H9 (cell line): ENCODE measurements at regions not wholly inside any gene's neighbourhood (a gene's known extent, or its start where the extent isn't known, plus 50 kb on each side); places are given as distances from the start of the nearest gene placed in this dataset.

Experiments
- DNase-seq: peaks from one replicate; pipeline ENCODE4 v3.0.0-alpha.2; 2017
- H2AFZ ChIP-seq: one replicate; pipeline ENCODE4 v1.6.1; 2013; ENCODE audit warnings: mild to moderate bottlenecking, low read length, control low read depth, moderate library complexity
- H2AK5ac ChIP-seq: 2 replicates; pipeline ENCODE4 v1.6.1; 2013; ENCODE audit warnings: low read length, control low read depth, mixed read lengths; ENCODE audit not compliant: insufficient read length
- H2BK120ac ChIP-seq: one replicate; pipeline ENCODE4 v1.6.1; 2013; ENCODE audit warnings: low read depth, mild to moderate bottlenecking, low read length, control low read depth, inconsistent platforms; ENCODE audit not compliant: poor library complexity, severe bottlenecking
- H2BK12ac ChIP-seq: 2 replicates; pipeline ENCODE4 v1.6.1; 2013; ENCODE audit warnings: low read length, control low read depth, mixed read lengths, low read depth; ENCODE audit not compliant: insufficient read length
- H2BK15ac ChIP-seq: 2 replicates; pipeline ENCODE4 v1.6.1; 2013; ENCODE audit warnings: low read depth, low read length, control low read depth
- H2BK20ac ChIP-seq: one replicate; pipeline ENCODE4 v1.6.1; 2013; ENCODE audit warnings: low read depth, mild to moderate bottlenecking, low read length, control low read depth, inconsistent platforms; ENCODE audit not compliant: poor library complexity, severe bottlenecking
- H2BK5ac ChIP-seq: 2 replicates; pipeline ENCODE4 v1.6.1; 2013; ENCODE audit warnings: low read length, control low read depth, mixed read lengths; ENCODE audit not compliant: insufficient read length
- H3K14ac ChIP-seq: 2 replicates; pipeline ENCODE4 v1.6.1; 2013; ENCODE audit warnings: low read length, control low read depth; ENCODE audit not compliant: insufficient read depth
- H3K18ac ChIP-seq: 2 replicates; pipeline ENCODE4 v1.6.1; 2013; ENCODE audit warnings: low read depth, mild to moderate bottlenecking, mixed read lengths, low read length, control low read depth; ENCODE audit not compliant: insufficient read length
- H3K23ac ChIP-seq: 2 replicates; pipeline ENCODE4 v1.6.1; 2013; ENCODE audit warnings: low read length, control low read depth, mixed read lengths, low read depth; ENCODE audit not compliant: insufficient read length
- H3K23me2 ChIP-seq: 2 replicates; pipeline ENCODE4 v1.6.1; 2013; ENCODE audit warnings: low read depth, mild to moderate bottlenecking, mixed read lengths, low read length, control low read depth; ENCODE audit not compliant: insufficient read length, poor library complexity, severe bottlenecking
- H3K27ac ChIP-seq: 2 replicates; pipeline ENCODE4 v1.5.1; 2013; ENCODE audit warnings: low read length, control low read depth, mixed read lengths, low read depth; ENCODE audit not compliant: insufficient read length
- H3K27me3 ChIP-seq: 2 replicates; pipeline ENCODE4 v1.6.1; 2013; ENCODE audit warnings: low read length, control low read depth, inconsistent platforms; ENCODE audit not compliant: insufficient read depth
- H3K4ac ChIP-seq: 2 replicates; pipeline ENCODE4 v1.6.1; 2013; ENCODE audit warnings: low read depth, mild to moderate bottlenecking, control low read depth, inconsistent platforms, low read length, moderate library complexity
- H3K4me1 ChIP-seq: 2 replicates; pipeline ENCODE4 v1.6.1; 2013; ENCODE audit warnings: low read length, control low read depth, inconsistent platforms; ENCODE audit not compliant: insufficient read depth
- H3K4me2 ChIP-seq: 2 replicates; pipeline ENCODE4 v1.6.1; 2013; ENCODE audit warnings: low read length, control low read depth, mixed read lengths; ENCODE audit not compliant: insufficient read length, insufficient read depth
- H3K56ac ChIP-seq: 2 replicates; pipeline ENCODE4 v1.6.1; 2013; ENCODE audit warnings: low read depth, mild to moderate bottlenecking, mixed read lengths, low read length, control low read depth; ENCODE audit not compliant: insufficient read length
- H3K79me1 ChIP-seq: 2 replicates; pipeline ENCODE4 v1.6.1; 2013; ENCODE audit warnings: low read depth, mild to moderate bottlenecking, moderate library complexity, low read length, control low read depth, inconsistent platforms; ENCODE audit not compliant: insufficient read depth, poor library complexity, severe bottlenecking
- H3K79me2 ChIP-seq: 2 replicates; pipeline ENCODE4 v1.6.1; 2013; ENCODE audit warnings: low read length, control low read depth, inconsistent platforms; ENCODE audit not compliant: insufficient read depth
- H3K9ac ChIP-seq: 2 replicates; pipeline ENCODE4 v1.6.1; 2013; ENCODE audit warnings: low read length, control low read depth, mixed read lengths; ENCODE audit not compliant: insufficient read length; ENCODE audit errors: extremely low read depth
- H3K9me3 ChIP-seq: one replicate; pipeline ENCODE4 v1.6.1; 2013; ENCODE audit warnings: low read depth, low read length, inconsistent platforms; ENCODE audit not compliant: control insufficient read depth
- H3T11ph ChIP-seq: one replicate; pipeline ENCODE4 v1.6.1; 2013; ENCODE audit warnings: mild to moderate bottlenecking, low read length, control low read depth, inconsistent platforms
- H4K20me1 ChIP-seq: one replicate; pipeline ENCODE4 v1.6.1; 2013; ENCODE audit not compliant: control insufficient read depth, insufficient read length, insufficient read depth
- H4K5ac ChIP-seq: 2 replicates; pipeline ENCODE4 v1.6.1; 2013; ENCODE audit warnings: low read depth, mild to moderate bottlenecking, mixed read lengths, low read length, control low read depth; ENCODE audit not compliant: insufficient read length
- H4K8ac ChIP-seq: replicated peaks from 2 replicates; pipeline ENCODE4 v1.6.1; 2013; ENCODE audit warnings: low read length, control low read depth, mixed read lengths, low read depth; ENCODE audit not compliant: insufficient read length
- H4K91ac ChIP-seq: 2 replicates; pipeline ENCODE4 v1.6.1; 2013; ENCODE audit warnings: low read depth, mild to moderate bottlenecking, moderate library complexity, mixed read lengths, low read length, control low read depth; ENCODE audit not compliant: insufficient read length
- H3K27ac Mint-ChIP-seq, 3 experiments: 2 replicates in 2 of 3; 3 replicates in 1 of 3; pipeline ENCODE4 v1.8.0; 2020 to 2021; ENCODE audit warnings: mixed read lengths in 3 of 3, mild to moderate bottlenecking in 1 of 3, moderate library complexity in 1 of 3
- H3K27me3 Mint-ChIP-seq: 2 replicates; pipeline ENCODE4 v1.8.0; 2021; ENCODE audit warnings: low read depth, mild to moderate bottlenecking, moderate library complexity, mixed read lengths
- H3K36me3 Mint-ChIP-seq, 3 experiments: 2 replicates in 2 of 3; 3 replicates in 1 of 3; pipeline ENCODE4 v1.8.0; 2020 to 2021; ENCODE audit warnings: low read depth in 3 of 3, mixed read lengths in 3 of 3; ENCODE audit not compliant: insufficient read depth in 1 of 3
- H3K4me1 Mint-ChIP-seq, 2 experiments: 2 replicates each; pipeline ENCODE4 v1.8.0; 2020; ENCODE audit warnings: mixed read lengths in 2 of 2
- H3K4me3 Mint-ChIP-seq, 2 experiments: 2 replicates in 1 of 2; 3 replicates in 1 of 2; pipeline ENCODE4 v1.8.0; 2020 to 2021; ENCODE audit warnings: mild to moderate bottlenecking in 2 of 2, mixed read lengths in 2 of 2, moderate library complexity in 1 of 2
- H3K9me3 Mint-ChIP-seq, 2 experiments: 2 replicates in 1 of 2; 3 replicates in 1 of 2; pipeline ENCODE4 v1.8.0; 2020; ENCODE audit warnings: mild to moderate bottlenecking in 2 of 2, mixed read lengths in 2 of 2, moderate library complexity in 1 of 2
- CTCF ChIP-seq: fragments of 200-600 bp; sonication (generic); conservative IDR thresholded peaks from 3 replicates; pipeline ENCODE4 v1.8.0; 2021; ENCODE audit warnings: antibody characterized with exemption, mild to moderate bottlenecking
- WGBS: extraction: QIAGEN DNeasy Blood & Tissue Kit; methylation state at CpG from one replicate; pipeline ENCODE4 v1.1.7; 2013; ENCODE audit warnings: missing lambda C conversion rate, low lambda C conversion rate, mixed read lengths; ENCODE audit not compliant: insufficient read length; ENCODE audit errors: extremely low coverage; 5-methylcytosine and 5-hydroxymethylcytosine counted together

GRCh38 chr2:121092095-121092494 lies 192.9 kb downstream of the TFCP2L1 start:
- Histone ChIP-seq H3K23me2 (no peaks in the 10 kb centered on the region), H2BK120ac (no peak overlapping the region), H4K5ac (no peak overlapping the region), H2BK20ac (no peak overlapping the region), H3K27ac (no peak overlapping the region), H3K23ac (no peak overlapping the region), H2BK5ac (no peak overlapping the region), H2AFZ (no peak overlapping the region), H4K8ac (no peak overlapping the region), H3K4ac (no peak overlapping the region), H3K4me2 (no peak overlapping the region), H3K27me3 (no peaks in the 10 kb centered on the region), H4K20me1 (no peaks in the 10 kb centered on the region), H2AK5ac (no peak overlapping the region), H4K91ac (no peak overlapping the region), H3T11ph (no peak overlapping the region), H2BK15ac (no peak overlapping the region), H3K14ac (no peak overlapping the region), H3K79me1 (no peaks in the 10 kb centered on the region), H3K9ac (no peak overlapping the region), H3K79me2 (no peaks in the 10 kb centered on the region), H2BK12ac (no peak overlapping the region), H3K18ac (no peak overlapping the region), H3K4me1 (no peaks in the 10 kb centered on the region), H3K9me3 (no peaks in the 10 kb centered on the region), H3K56ac (no peak overlapping the region)
- peaks cover 8 to 18% of the 10 kb centered on the region in 2 experiments; a peak in 4 of 5 replicates for H3K9me3 Mint-ChIP-seq
- H3K36me3 Mint-ChIP-seq: peaks cover 0 to 3% (median 3%) of the 10 kb centered on the region in 3 experiments; a peak in 3 of 7 replicates
- H3K4me3 Mint-ChIP-seq: no peak overlapping the region
- TF ChIP-seq CTCF: no peak
- no CpG with 5 or more reads among the region's 2 CpGs for WGBS
- peaks cover 20% of the 10 kb centered on the region for H3K27me3 Mint-ChIP-seq
- no peak for DNase-seq
- H3K27ac Mint-ChIP-seq: no peak overlapping the region
- H3K4me1 Mint-ChIP-seq: peaks cover 0 to 5% of the 10 kb centered on the region in 2 experiments; a peak in 1 of 4 replicates
